GM10248 (cell line): ENCODE measurements at regions not wholly inside any gene's neighbourhood (a gene's known extent, or its start where the extent isn't known, plus 50 kb on each side); places are given as distances from the start of the nearest gene placed in this dataset.

Source experiments
- CTCF ChIA-PET: fragments of 300-600 bp; sonication (Branson Sonifier 250); formaldehyde crosslinking; extraction: SDS; loops from one replicate; lab custom pipeline; 2021; ENCODE audit warnings: antibody characterized with exemption; lab: Yijun Ruan, JAX
- POLR2A ChIA-PET: fragments of 350-650 bp; sonication (Branson Sonifier 250); formaldehyde crosslinking; extraction: SDS; loops from one replicate; lab custom pipeline; 2020; ENCODE audit warnings: antibody characterized with exemption; lab: Yijun Ruan, JAX
- DNase-seq: peaks from one replicate; pipeline ENCODE4 v3.0.0; 2012; ENCODE audit errors: extremely low spot score
- CTCF ChIP-seq: IDR thresholded peaks from 2 replicates; pipeline ENCODE4 v1.5.1; 2012; ENCODE audit warnings: mild to moderate bottlenecking, low read depth; ENCODE audit errors: extremely low read depth, missing control alignments, control extremely low read depth

- ChIA-PET POLR2A (no interaction called here), CTCF (no interaction called here)
- TF ChIP-seq CTCF = no peak
- no peak for DNase-seq
These were observed 84.2 kb upstream of the SLC4A7 start for GRCh38 chr3:27568393-27568792.

- no peak for TF ChIP-seq CTCF
- DNase-seq = no peak
- CTCF ChIA-PET = no interaction called here
- POLR2A ChIA-PET = no interaction called here
These were observed 83.1 kb upstream of the SLC4A7 start for GRCh38 chr3:27567251-27567650.

- ChIA-PET CTCF (interaction anchor here (1.0 kb wide), 1 partner anchor 56 kb away, joined by 4 read pairs; no protein-coding TSS in a partner anchor), POLR2A (no interaction called here)
- no peak for TF ChIP-seq CTCF
- no peak for DNase-seq
These were observed 81.1 kb upstream of the SLC4A7 start for GRCh38 chr3:27565201-27565852.

- no peak for TF ChIP-seq CTCF
- CTCF ChIA-PET = interaction anchor here (1.5 kb wide), 1 partner anchor 15 kb away, joined by 3 read pairs; no protein-coding TSS in a partner anchor
- DNase-seq = no peak
- POLR2A ChIA-PET = no interaction called here
These were observed 77.4 kb upstream of the SLC4A7 start for GRCh38 chr3:27561576-27561975.

- no peak for TF ChIP-seq CTCF
- DNase-seq = no peak
- ChIA-PET POLR2A (no interaction called here), CTCF (no interaction called here)
These were observed 76.4 kb upstream of the SLC4A7 start for GRCh38 chr3:27560484-27561056.

- CTCF ChIA-PET = no interaction called here
- POLR2A ChIA-PET = no interaction called here
- no peak for TF ChIP-seq CTCF
- no peak for DNase-seq
These were observed 75.7 kb upstream of the SLC4A7 start for GRCh38 chr3:27559835-27560234.

GRCh38 chr3:27559381-27559780, 75.2 kb upstream of the SLC4A7 start:
- DNase-seq = no peak
- no peak for TF ChIP-seq CTCF
- ChIA-PET POLR2A (no interaction called here), CTCF (no interaction called here)
